Astrocyte (in vitro differentiated cells and primary cell): ENCODE measurements at regions not wholly inside any gene's neighbourhood (a gene's known extent, or its start where the extent isn't known, plus 50 kb on each side); places are given as distances from the start of the nearest gene placed in this dataset.

Source experiments
- DNase-seq: peaks from one replicate; pipeline ENCODE4 v3.0.0-alpha.2; 2010; ENCODE audit warnings: low read depth
- FAIRE-seq: peaks from 2 replicates; lab custom pipeline; 2011; peaks lifted over from hg19 to GRCh38; lab: Jason Lieb, UNC
- H2AFZ ChIP-seq: 2 replicates; pipeline ENCODE4 v1.6.0; 2012; ENCODE audit warnings: low read depth, low read length, inconsistent platforms
- H3K27ac ChIP-seq: 2 replicates; pipeline ENCODE4 v1.5.1; 2011; ENCODE audit warnings: low read depth, low read length, inconsistent platforms
- H3K27me3 ChIP-seq: 2 replicates; pipeline ENCODE4 v1.6.0; 2011; ENCODE audit warnings: low read length, inconsistent platforms; ENCODE audit not compliant: insufficient read depth
- H3K36me3 ChIP-seq: 2 replicates; pipeline ENCODE4 v1.5.1; 2011; ENCODE audit warnings: low read length, inconsistent platforms; ENCODE audit not compliant: insufficient read depth
- H3K4me1 ChIP-seq: 2 replicates; pipeline ENCODE4 v1.5.1; 2011; ENCODE audit warnings: low read length, inconsistent platforms; ENCODE audit not compliant: insufficient read depth
- H3K4me2 ChIP-seq: 2 replicates; pipeline ENCODE4 v1.6.0; 2012; ENCODE audit warnings: low read length, inconsistent platforms
- H3K4me3 ChIP-seq: 2 replicates; pipeline ENCODE4 v1.5.1; 2011; ENCODE audit warnings: low read depth, mild to moderate bottlenecking, low read length, inconsistent platforms; ENCODE audit not compliant: insufficient read depth
- H3K79me2 ChIP-seq: 2 replicates; pipeline ENCODE4 v1.6.0; 2012; ENCODE audit warnings: mild to moderate bottlenecking, low read length, inconsistent platforms; ENCODE audit not compliant: insufficient read depth
- H3K9ac ChIP-seq: 2 replicates; pipeline ENCODE4 v1.6.0; 2012; ENCODE audit warnings: mild to moderate bottlenecking, low read length, inconsistent platforms
- H3K9me3 ChIP-seq: 2 replicates; pipeline ENCODE4 v1.5.1; 2012; ENCODE audit warnings: low read depth, mild to moderate bottlenecking, low read length, inconsistent platforms; ENCODE audit not compliant: insufficient read depth
- H4K20me1 ChIP-seq: 2 replicates; pipeline ENCODE4 v1.6.0; 2012; ENCODE audit warnings: low read length, inconsistent platforms; ENCODE audit not compliant: insufficient read depth
- H3K27ac Mint-ChIP-seq: one replicate; pipeline ENCODE4 v1.8.0; 2021; ENCODE audit warnings: mild to moderate bottlenecking, mixed read lengths; ENCODE audit not compliant: unreplicated experiment
- H3K27me3 Mint-ChIP-seq: one replicate; pipeline ENCODE4 v1.8.0; 2021; ENCODE audit warnings: low read depth, mixed read lengths; ENCODE audit not compliant: unreplicated experiment
- H3K36me3 Mint-ChIP-seq: one replicate; pipeline ENCODE4 v1.8.0; 2021; ENCODE audit warnings: low read depth, mixed read lengths; ENCODE audit not compliant: unreplicated experiment
- H3K4me1 Mint-ChIP-seq: one replicate; pipeline ENCODE4 v1.8.0; 2021; ENCODE audit warnings: low read depth, mixed read lengths; ENCODE audit not compliant: unreplicated experiment
- H3K4me3 Mint-ChIP-seq: one replicate; pipeline ENCODE4 v1.8.0; 2021; ENCODE audit warnings: mild to moderate bottlenecking, moderate library complexity, mixed read lengths; ENCODE audit not compliant: unreplicated experiment
- H3K9me3 Mint-ChIP-seq: one replicate; pipeline ENCODE4 v1.8.0; 2021; ENCODE audit warnings: mild to moderate bottlenecking, mixed read lengths; ENCODE audit not compliant: unreplicated experiment
- CTCF ChIP-seq: IDR thresholded peaks from 2 replicates; pipeline ENCODE4 v1.5.1; 2011; ENCODE audit warnings: low read depth, mild to moderate bottlenecking, inconsistent platforms, low read length, moderate library complexity; ENCODE audit not compliant: insufficient read depth
- EZH2 ChIP-seq: IDR thresholded peaks from 2 replicates; pipeline ENCODE4 v1.6.1; 2012; ENCODE audit warnings: mild to moderate bottlenecking, low read length, inconsistent platforms; ENCODE audit not compliant: insufficient read depth

DNA sequence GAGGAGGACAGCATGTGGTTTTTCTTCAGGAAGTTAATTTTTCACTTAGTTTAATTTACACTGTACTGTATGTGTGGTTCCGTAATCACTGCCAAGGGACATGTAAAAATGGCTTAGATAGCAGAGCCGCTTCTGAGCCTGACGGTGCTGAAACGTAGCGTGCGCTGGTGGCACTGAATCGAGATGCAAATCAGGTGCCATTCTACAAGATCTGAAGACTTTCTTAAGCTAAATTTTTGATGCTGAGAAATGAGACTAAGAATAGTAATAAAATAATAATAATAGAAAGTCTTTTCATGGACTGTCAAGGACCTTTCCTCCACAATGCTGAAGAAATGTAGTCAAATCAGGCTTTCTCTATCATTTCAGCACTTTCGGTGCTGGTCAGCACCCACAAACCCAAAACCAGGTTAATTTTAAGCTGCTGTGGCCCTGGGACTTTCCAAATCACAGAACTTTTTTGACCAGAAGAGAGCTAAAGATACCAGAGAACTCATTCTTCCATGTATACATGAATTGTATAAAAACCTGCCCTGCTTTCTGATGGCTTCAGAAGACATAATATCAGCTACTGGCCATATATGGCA lies 183.3 kb upstream of the LMO3 start:
- no peaks in the 10 kb centered on the region for H3K27me3 ChIP-seq
- H3K9me3 ChIP-seq, result no peaks in the 10 kb centered on the region
- no peak overlapping the region for H2AFZ ChIP-seq
- DNase-seq, result no peak
- Mint-ChIP-seq H3K9me3 (no peaks in the 10 kb centered on the region), H3K27ac (no peak overlapping the region), H3K27me3 (no peaks in the 10 kb centered on the region), H3K4me3 (no peak overlapping the region), H3K36me3 (no peaks in the 10 kb centered on the region), H3K4me1 (no peaks in the 10 kb centered on the region)
- no peak for FAIRE-seq
- no peak overlapping the region for H3K9ac ChIP-seq
- no peak overlapping the region for H3K27ac ChIP-seq
- no peaks in the 10 kb centered on the region for H3K79me2 ChIP-seq
- no peak overlapping the region for H3K4me2 ChIP-seq
- H3K4me3 ChIP-seq, result no peak overlapping the region
- no peaks in the 10 kb centered on the region for H3K4me1 ChIP-seq
- H3K36me3 ChIP-seq, result no peaks in the 10 kb centered on the region
- no peak for TF ChIP-seq CTCF
- no peak for TF ChIP-seq EZH2
- H4K20me1 ChIP-seq, result no peaks in the 10 kb centered on the region

GRCh38 chr12:16788506-16789203 lies 182.7 kb upstream of the LMO3 start:
- H2AFZ ChIP-seq, result no peak overlapping the region
- no peaks in the 10 kb centered on the region for H3K36me3 ChIP-seq
- H3K36me3 Mint-ChIP-seq, result no peaks in the 10 kb centered on the region
- H3K9me3 Mint-ChIP-seq, result no peaks in the 10 kb centered on the region
- no peaks in the 10 kb centered on the region for H3K4me1 ChIP-seq
- H3K4me3 ChIP-seq, result no peak overlapping the region
- DNase-seq (no peak), FAIRE-seq (no peak)
- H4K20me1 ChIP-seq, result no peaks in the 10 kb centered on the region
- H3K79me2 ChIP-seq, result no peaks in the 10 kb centered on the region
- H3K9me3 ChIP-seq, result no peaks in the 10 kb centered on the region
- no peaks in the 10 kb centered on the region for H3K27me3 Mint-ChIP-seq
- H3K9ac ChIP-seq, result no peak overlapping the region
- H3K4me1 Mint-ChIP-seq, result no peaks in the 10 kb centered on the region
- H3K27ac Mint-ChIP-seq, result no peak overlapping the region
- no peaks in the 10 kb centered on the region for H3K27me3 ChIP-seq
- no peak overlapping the region for H3K27ac ChIP-seq
- H3K4me2 ChIP-seq, result no peak overlapping the region
- TF ChIP-seq EZH2, result no peak
- TF ChIP-seq CTCF, result no peak
- H3K4me3 Mint-ChIP-seq, result no peak overlapping the region

DNA sequence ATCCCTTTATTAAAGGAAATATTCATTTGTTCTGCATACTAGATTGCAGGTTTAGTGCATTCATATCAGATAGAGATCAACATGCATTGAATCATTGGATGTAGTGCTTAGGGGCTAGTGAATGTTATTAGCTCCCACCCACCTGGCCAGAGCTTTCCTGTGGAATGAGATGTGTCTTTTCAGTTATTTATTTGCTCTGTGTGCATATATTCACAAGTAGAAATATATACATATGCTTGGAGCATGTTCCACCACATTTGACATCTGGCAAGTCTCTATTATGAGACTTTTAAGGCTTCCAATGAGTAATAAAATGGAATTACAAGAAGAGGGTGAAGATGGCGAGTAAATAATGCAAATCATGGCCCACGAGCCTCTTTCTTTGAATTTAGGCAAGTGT lies 180.0 kb upstream of the LMO3 start:
- Histone ChIP-seq H3K36me3 (no peaks in the 10 kb centered on the region), H3K4me1 (no peaks in the 10 kb centered on the region), H4K20me1 (no peaks in the 10 kb centered on the region), H3K79me2 (no peaks in the 10 kb centered on the region), H3K9me3 (no peaks in the 10 kb centered on the region), H3K27ac (no peak overlapping the region), H3K27me3 (no peaks in the 10 kb centered on the region), H3K9ac (no peak overlapping the region), H2AFZ (no peak overlapping the region), H3K4me2 (no peak overlapping the region), H3K4me3 (no peak overlapping the region)
- Mint-ChIP-seq H3K4me3 (no peak overlapping the region), H3K4me1 (no peaks in the 10 kb centered on the region), H3K27ac (no peak overlapping the region), H3K36me3 (no peaks in the 10 kb centered on the region), H3K27me3 (no peaks in the 10 kb centered on the region), H3K9me3 (no peaks in the 10 kb centered on the region)
- no peak for TF ChIP-seq EZH2
- TF ChIP-seq CTCF, result no peak
- FAIRE-seq (no peak), DNase-seq (no peak)
